Left ventricle myocardium inferior (tissue), 1 donor: ENCODE measurements at regions not wholly inside any gene's neighbourhood (a gene's known extent, or its start where the extent isn't known, plus 50 kb on each side); places are given as distances from the start of the nearest gene placed in this dataset.

Source experiments
- DNase-seq: peaks from one replicate; pipeline ENCODE4 v3.0.0-alpha.2; 2020
- H3K27ac ChIP-seq: fragments of 200-600 bp; replicated peaks from 2 replicates; pipeline ENCODE4 v1.8.0; 2021
- H3K27me3 ChIP-seq: fragments of 200-600 bp; 2 replicates; pipeline ENCODE4 v1.8.0; 2021; ENCODE audit warnings: low read depth
- H3K36me3 ChIP-seq: fragments of 200-600 bp; 2 replicates; pipeline ENCODE4 v1.8.0; 2021
- H3K4me1 ChIP-seq: fragments of 200-600 bp; 2 replicates; pipeline ENCODE4 v1.8.0; 2021
- H3K4me3 ChIP-seq: fragments of 200-600 bp; 2 replicates; pipeline ENCODE4 v1.8.0; 2021; ENCODE audit warnings: mild to moderate bottlenecking, moderate library complexity
- H3K9me3 ChIP-seq: fragments of 200-600 bp; replicated peaks from 2 replicates; pipeline ENCODE4 v1.8.0; 2021
- CTCF ChIP-seq: fragments of 200-600 bp; IDR thresholded peaks from 2 replicates; pipeline ENCODE4 v1.8.0; 2021; ENCODE audit warnings: antibody characterized with exemption, mild to moderate bottlenecking, borderline replicate concordance
- intact Hi-C: fragments of 100-400 bp; cut with micrococcal nuclease; formaldehyde crosslinking; loops from one replicate; pipeline ENCODE4 v1.11.0; 2022
- donor health status: DM: no; HTN: yes; CAD: no; lungs with severe emphysema.

- DNase-seq = no peak
- Histone ChIP-seq H3K4me3 (no peak overlapping the region), H3K27me3 (no peaks in the 10 kb centered on the region), H3K9me3 (no peaks in the 10 kb centered on the region), H3K4me1 (peaks cover 9% of the 10 kb centered on the region), H3K36me3 (peaks cover 32% of the 10 kb centered on the region), H3K27ac (no peak overlapping the region)
- intact Hi-C loops = no loop called here
- TF ChIP-seq CTCF = no peak
Measured at GRCh38 chr3:124632566-124633140, 97.6 kb upstream of the UMPS start.

- intact Hi-C loops = no loop called here
- Histone ChIP-seq H3K36me3 (peaks cover 37% of the 10 kb centered on the region), H3K4me3 (no peak overlapping the region)
Measured at GRCh38 chr3:124633524-124633923, 96.7 kb upstream of the UMPS start.

GRCh38 chr3:124634210-124635168 is 95.8 kb upstream of the UMPS start:
- DNase-seq = no peak
- Histone ChIP-seq H3K4me1 (no peaks in the 10 kb centered on the region), H3K27ac (no peak overlapping the region), H3K36me3 (peaks cover 44% of the 10 kb centered on the region), H3K9me3 (no peaks in the 10 kb centered on the region), H3K27me3 (no peaks in the 10 kb centered on the region), H3K4me3 (no peak overlapping the region)
- no peak for TF ChIP-seq CTCF
- intact Hi-C loops = no loop called here

More at GRCh38 chr3:124633524-124633923, 96.7 kb upstream of the UMPS start:
- no peak for DNase-seq
- H3K27ac ChIP-seq = no peak overlapping the region
- H3K27me3 ChIP-seq = no peaks in the 10 kb centered on the region
- H3K9me3 ChIP-seq = no peaks in the 10 kb centered on the region
- peaks cover 6% of the 10 kb centered on the region for H3K4me1 ChIP-seq
- TF ChIP-seq CTCF = no peak

GRCh38 chr3:124635169-124635539 is 95.1 kb upstream of the UMPS start:
- Histone ChIP-seq H3K4me1 (no peaks in the 10 kb centered on the region), H3K27me3 (no peaks in the 10 kb centered on the region), H3K4me3 (no peak overlapping the region), H3K27ac (no peak overlapping the region), H3K36me3 (peaks cover 44% of the 10 kb centered on the region), H3K9me3 (no peaks in the 10 kb centered on the region)
- intact Hi-C loops = no loop called here
- DNase-seq = no peak
- TF ChIP-seq CTCF = no peak

- DNase-seq = no peak
- Histone ChIP-seq H3K4me1 (peaks cover 6% of the 10 kb centered on the region), H3K36me3 (peaks cover 44% of the 10 kb centered on the region), H3K27ac (no peak overlapping the region), H3K27me3 (no peaks in the 10 kb centered on the region), H3K4me3 (no peak overlapping the region), H3K9me3 (no peaks in the 10 kb centered on the region)
- TF ChIP-seq CTCF = no peak
- intact Hi-C loops = no loop called here
Measured at GRCh38 chr3:124636101-124636862, 94.0 kb upstream of the UMPS start.
